MV-4-11 (cell line): ENCODE measurements at regions not wholly inside any gene's neighbourhood (a gene's known extent, or its start where the extent isn't known, plus 50 kb on each side); places are given as distances from the start of the nearest gene placed in this dataset.
"Not testable (repeated sequence)": the region's sequence is repeated elsewhere in the genome, so short reads cannot be mapped to it uniquely, and the experiment has no call there.

Experiments
- DNase-seq: peaks from one replicate; lab custom pipeline; 2025; lab: John Stamatoyannopoulos, UW

- DNase-seq: no peak
Measured at GRCh38 chr1:192905049-192905448, 96.2 kb downstream of the RGS2 start.

GRCh38 chr1:192906334-192906733, 97.5 kb downstream of the RGS2 start:
- no peak for DNase-seq

- DNase-seq: peak; percentile 52
Measured at GRCh38 chr1:192907545-192908243, 98.9 kb downstream of the RGS2 start.

GRCh38 chr1:192911896-192912656, 103.2 kb downstream of the RGS2 start:
- DNase-seq: not testable (repeated sequence)

GRCh38 chr1:192913683-192914082, 104.8 kb downstream of the RGS2 start:
- DNase-seq: no peak

GRCh38 chr1:192914092-192914491, 105.3 kb downstream of the RGS2 start:
- DNase-seq: no peak

- DNase-seq: no peak
Measured at GRCh38 chr1:192914696-192915095, 105.9 kb downstream of the RGS2 start.

GRCh38 chr1:192916021-192916420, 107.2 kb downstream of the RGS2 start:
- peak; percentile 15 for DNase-seq

- no peak for DNase-seq
Measured at GRCh38 chr1:192918259-192918658, 109.4 kb downstream of the RGS2 start.

- DNase-seq: no peak
Measured at GRCh38 chr1:192920412-192920811, 111.6 kb downstream of the RGS2 start.

GRCh38 chr1:192925609-192926008, 116.8 kb downstream of the RGS2 start:
- no peak for DNase-seq

GRCh38 chr1:192926736-192927135, 117.9 kb downstream of the RGS2 start:
- no peak for DNase-seq

GRCh38 chr1:192927496-192927895, 118.7 kb downstream of the RGS2 start:
- DNase-seq: no peak

- peak; percentile 30 for DNase-seq
Measured at GRCh38 chr1:192929597-192929996, 120.8 kb downstream of the RGS2 start.

GRCh38 chr1:192933744-192934143, 124.9 kb downstream of the RGS2 start:
- no peak for DNase-seq

GRCh38 chr1:192936313-192937018, 122.7 kb downstream of the UCHL5 start:
- peak; percentile 84 for DNase-seq

GRCh38 chr1:192937128-192937527, 122.0 kb downstream of the UCHL5 start:
- no peak for DNase-seq

- DNase-seq: no peak
Measured at GRCh38 chr1:192939440-192939839, 119.7 kb downstream of the UCHL5 start.

- peak; percentile 27 for DNase-seq
Measured at GRCh38 chr1:192940658-192941057, 118.5 kb downstream of the UCHL5 start.

- peak; percentile 55 for DNase-seq
Measured at GRCh38 chr1:192941722-192942411, 117.3 kb downstream of the UCHL5 start.

GRCh38 chr1:192943108-192943507, 116.1 kb downstream of the UCHL5 start:
- DNase-seq: no peak

GRCh38 chr1:192943522-192943921, 115.6 kb downstream of the UCHL5 start:
- no peak for DNase-seq
